Breast epithelium (tissue), 4 donors: ENCODE measurements at regions not wholly inside any gene's neighbourhood (a gene's known extent, or its start where the extent isn't known, plus 50 kb on each side); places are given as distances from the start of the nearest gene placed in this dataset.

Experiments used
- DNase-seq, 2 donors: peaks; one replicate each; pipeline ENCODE4 v3.0.0-alpha.2; 2019; ENCODE audit warnings: low spot score in 2 of 2
- H3K27ac ChIP-seq, 2 donors: fragments of 200-600 bp; sonication (generic) in 1 of 2; one replicate each; pipeline ENCODE4 v1.5.1; 2016 to 2019; ENCODE audit warnings: mild to moderate bottlenecking in 1 of 2
- H3K27me3 ChIP-seq, 2 donors: fragments of 200-600 bp; sonication (generic) in 1 of 2; one replicate each; pipeline versions ENCODE4 v1.5.1 to v1.6.0; 2017 to 2019; ENCODE audit warnings: control low read depth in 1 of 2, mild to moderate bottlenecking in 1 of 2
- H3K36me3 ChIP-seq: fragments of 200-600 bp; one replicate; pipeline ENCODE4 v1.5.1; 2019
- H3K4me1 ChIP-seq, 2 donors: fragments of 200-600 bp; sonication (generic); one replicate each; pipeline ENCODE4 v1.5.1; 2016 to 2019; ENCODE audit warnings: control low read depth in 1 of 2
- H3K4me3 ChIP-seq, 3 donors: fragments of 200-600 bp; sonication (generic); 1 replicate in 2 of 3; 2 replicates in 1 of 3; pipeline ENCODE4 v1.5.1; 2016 to 2019; ENCODE audit warnings: mild to moderate bottlenecking in 3 of 3, moderate library complexity in 2 of 3
- H3K9me3 ChIP-seq, 2 donors: fragments of 200-600 bp; sonication (generic) in 1 of 2; one replicate each; pipeline ENCODE4 v1.5.1; 2016 to 2019; ENCODE audit warnings: control low read depth in 1 of 2
- CTCF ChIP-seq, 3 donors: fragments of 450-650 bp; IDR thresholded peaks; one replicate each; pipeline ENCODE4 v1.5.1; 2016 to 2017; ENCODE audit warnings: antibody characterized with exemption in 3 of 3, mild to moderate bottlenecking in 3 of 3, moderate library complexity in 3 of 3
- POLR2A ChIP-seq: fragments of 450-650 bp; IDR thresholded peaks from one replicate; pipeline ENCODE4 v1.6.1; 2016; ENCODE audit warnings: antibody characterized with exemption, mild to moderate bottlenecking, moderate library complexity
- POLR2AphosphoS5 ChIP-seq, 3 donors: sonication (generic); formaldehyde crosslinking; IDR thresholded peaks; one replicate each; pipeline ENCODE4 v1.6.1; 2017; ENCODE audit warnings: antibody characterized with exemption in 3 of 3
- intact Hi-C: fragments of 100-400 bp; cut with DNase I; formaldehyde crosslinking; loops from one replicate; pipeline ENCODE4 v1.15.1; 2023; ENCODE audit warnings: low total_unique reads

DNA sequence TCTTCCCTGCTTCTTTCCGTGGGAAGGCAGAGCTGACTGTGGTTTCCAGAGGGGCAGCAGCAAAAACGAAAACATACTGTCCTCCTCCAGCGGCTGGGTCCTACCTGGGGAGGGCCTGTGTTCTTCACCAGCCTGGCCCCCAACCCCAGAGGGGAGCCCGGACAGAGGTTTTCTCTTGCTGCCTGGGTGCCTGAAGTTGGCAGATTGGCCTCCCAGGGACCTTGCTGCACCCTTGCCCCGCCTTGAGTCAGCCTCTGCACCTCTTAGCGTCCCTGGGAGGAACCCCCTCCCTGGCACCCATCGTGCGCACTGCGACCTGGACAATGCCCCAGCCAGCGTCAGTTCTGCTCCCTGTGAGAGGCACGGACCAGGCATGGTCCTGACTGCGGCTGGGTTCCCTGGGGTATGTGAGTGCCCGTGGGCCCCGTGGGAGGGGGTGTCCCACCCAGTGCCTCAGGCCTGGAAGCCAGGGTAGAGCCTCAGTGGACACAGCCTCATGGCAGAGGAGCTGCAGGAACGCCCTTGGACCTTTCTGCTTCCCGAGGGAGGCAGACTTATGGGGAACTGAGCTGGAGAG, 56.8 kb upstream of the PRR23E start:
- Histone ChIP-seq H3K4me3 (peak overlapping the region; percentile 12 to 59 (median 40)), H3K27me3 (peaks cover 0 to 38% of the 10 kb centered on the region in 2 donors), H3K9me3 (no peaks in the 10 kb centered on the region), H3K36me3 (no peaks in the 10 kb centered on the region), H3K4me1 (peaks cover 0 to 8% of the 10 kb centered on the region in 2 donors), H3K27ac (peak overlapping the region in 1 of 2 donors; percentile 62)
- TF ChIP-seq CTCF (IDR thresholded peaks at IDR 0.05) (no peak), POLR2AphosphoS5 (IDR thresholded peaks at IDR 0.05) (no peak), POLR2A (no peak)
- intact Hi-C loops: no loop called here
- DNase-seq: no peak

- TF ChIP-seq CTCF (IDR thresholded peaks at IDR 0.05) (no peak), POLR2AphosphoS5 (IDR thresholded peaks at IDR 0.05) (no peak), POLR2A (no peak)
- Histone ChIP-seq H3K36me3 (no peaks in the 10 kb centered on the region), H3K9me3 (no peaks in the 10 kb centered on the region), H3K27me3 (peaks cover 0 to 33% of the 10 kb centered on the region in 2 donors), H3K27ac (no peak overlapping the region), H3K4me3 (no peak overlapping the region), H3K4me1 (peaks cover 0 to 8% of the 10 kb centered on the region in 2 donors)
- intact Hi-C loops: no loop called here
- DNase-seq: no peak
Measured at GRCh38 chr3:127136706-127137105, 56.2 kb upstream of the PRR23E start.

DNA sequence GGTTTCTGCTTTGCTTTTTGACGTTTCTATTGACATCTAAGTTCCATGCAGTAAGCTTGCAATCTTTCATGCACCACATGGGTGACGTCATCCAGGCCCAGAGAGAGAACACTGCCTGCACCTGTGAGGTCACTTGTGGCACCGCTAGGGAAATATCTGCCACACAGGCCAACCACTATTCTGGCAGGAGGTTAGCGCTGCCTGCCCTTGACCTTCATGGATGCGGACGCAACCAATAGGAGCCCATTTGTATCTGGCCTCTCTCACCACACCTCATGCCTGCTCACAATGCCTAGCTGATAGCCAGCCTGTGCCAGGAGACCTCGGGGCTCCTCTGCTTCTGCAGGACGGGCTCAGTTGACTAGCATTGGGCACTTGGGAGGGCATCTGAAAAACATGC, 55.8 kb upstream of the PRR23E start:
- no peaks in the 10 kb centered on the region for H3K36me3 ChIP-seq
- peaks cover 0 to 8% of the 10 kb centered on the region in 2 donors for H3K4me1 ChIP-seq
- no peak overlapping the region for H3K27ac ChIP-seq
- H3K27me3 ChIP-seq: peaks cover 0 to 29% of the 10 kb centered on the region in 2 donors
- H3K4me3 ChIP-seq: no peak overlapping the region
- intact Hi-C loops: no loop called here
- no peak for TF ChIP-seq POLR2AphosphoS5 (IDR thresholded peaks at IDR 0.05)
- no peak for TF ChIP-seq POLR2A
- TF ChIP-seq CTCF (IDR thresholded peaks at IDR 0.05): no peak
- H3K9me3 ChIP-seq: no peaks in the 10 kb centered on the region
- no peak for DNase-seq

GRCh38 chr3:127137757-127138536, 55.0 kb upstream of the PRR23E start:
- DNase-seq: no peak

More at GRCh38 chr3:127137757-127138536, 55.0 kb upstream of the PRR23E start:
- Histone ChIP-seq H3K4me3 (no peak overlapping the region), H3K36me3 (no peaks in the 10 kb centered on the region), H3K27ac (no peak overlapping the region), H3K9me3 (no peaks in the 10 kb centered on the region), H3K27me3 (peaks cover 0 to 22% of the 10 kb centered on the region in 2 donors), H3K4me1 (peaks cover 0 to 8% of the 10 kb centered on the region in 2 donors)
- TF ChIP-seq POLR2AphosphoS5 (IDR thresholded peaks at IDR 0.05) (no peak), CTCF (IDR thresholded peaks at IDR 0.05) (no peak), POLR2A (no peak)
- intact Hi-C loops: no loop called here
